ENCODE measurements at regions not wholly inside any gene's neighbourhood (a gene's known extent, or its start where the extent isn't known, plus 50 kb on each side); places are given as distances from the start of the nearest gene placed in this dataset.
A peak's percentile ranks its signal among the peaks of the same experiment; 100 is the strongest.

DNA sequence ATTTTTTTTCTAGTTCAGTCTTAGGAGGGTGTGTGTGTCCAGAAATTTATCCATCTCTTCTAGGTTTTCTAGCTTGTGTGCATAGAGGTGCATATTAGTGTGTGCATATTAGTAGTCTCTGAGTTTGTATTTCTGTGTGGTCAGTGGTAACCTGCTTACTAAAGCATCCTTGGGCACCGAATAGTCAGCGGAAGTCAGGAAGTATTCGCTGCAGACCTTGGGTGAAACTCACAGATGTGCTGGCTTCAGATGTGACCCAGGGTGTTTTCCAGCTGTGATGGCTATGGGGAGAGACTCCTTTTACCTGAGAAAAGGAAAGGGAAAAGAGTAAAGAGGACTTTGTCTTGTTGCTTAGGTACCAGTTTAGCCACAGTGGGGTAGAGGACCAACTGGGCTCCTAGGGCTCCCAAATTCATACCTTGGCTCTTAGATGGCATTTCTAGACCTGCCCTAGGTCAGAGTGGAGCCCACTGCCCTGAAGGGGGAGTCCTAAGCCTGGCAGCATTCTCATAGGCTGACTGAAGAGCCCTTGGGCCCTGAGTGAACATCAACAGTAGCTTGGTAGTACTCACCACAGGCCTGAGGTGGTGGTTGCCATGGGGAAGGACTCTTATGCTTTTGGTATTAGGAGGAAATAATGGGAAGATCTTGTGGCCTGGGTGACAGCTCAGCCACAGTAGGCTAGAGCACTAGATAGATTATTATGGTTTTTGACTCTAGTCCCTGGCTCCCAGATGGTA lies 286.0 kb upstream of the ZPLD1 start:
- CTCF ChIA-PET = no interaction called here
- no peak for DNase-seq
- no peak overlapping the region for H3K27ac Mint-ChIP-seq (ENCODE audit: unreplicated experiment)
- BruUV-seq (replicated peaks) = no TSS peak
- H3K27me3 Mint-ChIP-seq (ENCODE audit: unreplicated experiment) = no peaks in the 10 kb centered on the region
- H3K9me3 Mint-ChIP-seq (ENCODE audit: low read depth, unreplicated experiment) = peaks cover 9% of the 10 kb centered on the region
- intact Hi-C loops (cut with micrococcal nuclease; ENCODE audit: unreplicated experiment) = no loop called here
- TF ChIP-seq, protein P1, sequence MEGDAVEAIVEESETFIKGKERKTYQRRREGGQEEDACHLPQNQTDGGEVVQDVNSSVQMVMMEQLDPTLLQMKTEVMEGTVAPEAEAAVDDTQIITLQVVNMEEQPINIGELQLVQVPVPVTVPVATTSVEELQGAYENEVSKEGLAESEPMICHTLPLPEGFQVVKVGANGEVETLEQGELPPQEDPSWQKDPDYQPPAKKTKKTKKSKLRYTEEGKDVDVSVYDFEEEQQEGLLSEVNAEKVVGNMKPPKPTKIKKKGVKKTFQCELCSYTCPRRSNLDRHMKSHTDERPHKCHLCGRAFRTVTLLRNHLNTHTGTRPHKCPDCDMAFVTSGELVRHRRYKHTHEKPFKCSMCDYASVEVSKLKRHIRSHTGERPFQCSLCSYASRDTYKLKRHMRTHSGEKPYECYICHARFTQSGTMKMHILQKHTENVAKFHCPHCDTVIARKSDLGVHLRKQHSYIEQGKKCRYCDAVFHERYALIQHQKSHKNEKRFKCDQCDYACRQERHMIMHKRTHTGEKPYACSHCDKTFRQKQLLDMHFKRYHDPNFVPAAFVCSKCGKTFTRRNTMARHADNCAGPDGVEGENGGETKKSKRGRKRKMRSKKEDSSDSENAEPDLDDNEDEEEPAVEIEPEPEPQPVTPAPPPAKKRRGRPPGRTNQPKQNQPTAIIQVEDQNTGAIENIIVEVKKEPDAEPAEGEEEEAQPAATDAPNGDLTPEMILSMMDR (IDR thresholded peaks at IDR 0.05; ENCODE audit: unreplicated experiment) = no peak
- no peaks in the 10 kb centered on the region for H3K36me3 Mint-ChIP-seq (ENCODE audit: insufficient read depth, unreplicated experiment)
- no peak overlapping the region for H3K4me3 Mint-ChIP-seq (ENCODE audit: low read depth, unreplicated experiment)
- H3K4me1 Mint-ChIP-seq (ENCODE audit: low read depth, unreplicated experiment) = no peaks in the 10 kb centered on the region

DNA sequence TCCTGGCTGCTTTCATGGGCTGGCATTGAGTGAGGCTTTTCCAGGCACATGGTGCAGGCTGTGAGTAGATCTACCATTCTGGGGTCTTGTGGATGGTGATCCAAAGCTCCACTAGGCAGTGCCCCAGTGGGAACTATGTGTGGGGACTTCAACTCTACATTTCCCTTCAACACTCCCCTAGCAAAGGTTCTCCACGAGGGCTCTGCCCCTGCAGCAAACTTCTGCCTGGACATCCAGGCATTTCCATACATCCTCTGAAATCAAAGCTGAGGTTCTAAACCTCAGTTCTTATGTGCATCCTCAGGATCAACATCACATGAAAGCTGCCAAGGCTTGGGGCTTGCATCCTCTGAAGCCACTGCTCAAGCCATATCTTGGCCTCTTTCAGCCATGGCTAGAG lies 282.9 kb upstream of the ZPLD1 start:
- Mint-ChIP-seq H3K4me3 (ENCODE audit: low read depth, unreplicated experiment) (no peak overlapping the region), H3K27ac (ENCODE audit: unreplicated experiment) (no peak overlapping the region), H3K36me3 (ENCODE audit: insufficient read depth, unreplicated experiment) (no peaks in the 10 kb centered on the region), H3K9me3 (ENCODE audit: low read depth, unreplicated experiment) (peaks cover 9% of the 10 kb centered on the region), H3K4me1 (ENCODE audit: low read depth, unreplicated experiment) (peaks cover 14% of the 10 kb centered on the region), H3K27me3 (ENCODE audit: unreplicated experiment) (no peaks in the 10 kb centered on the region)
- CTCF ChIA-PET = no interaction called here
- TF ChIP-seq, protein P1 (IDR thresholded peaks at IDR 0.05; ENCODE audit: unreplicated experiment) = no peak
- no peak for DNase-seq
- no TSS peak for BruUV-seq (replicated peaks)
- intact Hi-C loops (cut with micrococcal nuclease; ENCODE audit: unreplicated experiment) = no loop called here

DNA sequence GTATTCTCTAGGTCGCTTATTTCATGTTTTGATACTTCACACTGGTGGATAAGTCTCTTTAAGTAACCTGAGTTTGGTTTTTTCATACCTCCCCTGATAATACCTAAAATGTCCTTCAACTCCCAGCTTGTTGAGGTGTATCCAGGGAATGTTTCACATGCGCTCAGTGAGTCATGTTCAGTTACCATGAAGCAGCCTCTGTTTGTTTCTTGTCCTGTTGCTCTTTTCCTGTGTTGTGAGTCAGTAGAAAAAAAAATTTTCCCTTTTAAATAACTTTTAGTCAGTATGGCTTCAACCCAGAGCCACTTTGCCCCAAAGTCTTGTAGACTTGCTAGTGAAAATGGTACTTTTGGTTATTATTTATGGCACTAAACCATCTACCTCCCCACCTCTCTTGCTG lies 278.4 kb upstream of the ZPLD1 start:
- H3K27ac Mint-ChIP-seq (ENCODE audit: unreplicated experiment) = peak overlapping the region; percentile 91
- TF ChIP-seq, protein P1 (IDR thresholded peaks at IDR 0.05; ENCODE audit: unreplicated experiment) = no peak
- peaks cover 30% of the 10 kb centered on the region for H3K4me1 Mint-ChIP-seq (ENCODE audit: low read depth, unreplicated experiment)
- no TSS peak for BruUV-seq (replicated peaks)
- CTCF ChIA-PET = interaction anchor here (1.0 kb wide), 1 partner anchor 69 kb away, joined by 6 read pairs; no protein-coding TSS in a partner anchor
- intact Hi-C loops (cut with micrococcal nuclease; ENCODE audit: unreplicated experiment) = no loop called here
- H3K27me3 Mint-ChIP-seq (ENCODE audit: unreplicated experiment) = no peaks in the 10 kb centered on the region
- peak; percentile 29 for DNase-seq
- H3K9me3 Mint-ChIP-seq (ENCODE audit: low read depth, unreplicated experiment) = peaks cover 4% of the 10 kb centered on the region
- no peak overlapping the region for H3K4me3 Mint-ChIP-seq (ENCODE audit: low read depth, unreplicated experiment)
- H3K36me3 Mint-ChIP-seq (ENCODE audit: insufficient read depth, unreplicated experiment) = no peaks in the 10 kb centered on the region

DNA sequence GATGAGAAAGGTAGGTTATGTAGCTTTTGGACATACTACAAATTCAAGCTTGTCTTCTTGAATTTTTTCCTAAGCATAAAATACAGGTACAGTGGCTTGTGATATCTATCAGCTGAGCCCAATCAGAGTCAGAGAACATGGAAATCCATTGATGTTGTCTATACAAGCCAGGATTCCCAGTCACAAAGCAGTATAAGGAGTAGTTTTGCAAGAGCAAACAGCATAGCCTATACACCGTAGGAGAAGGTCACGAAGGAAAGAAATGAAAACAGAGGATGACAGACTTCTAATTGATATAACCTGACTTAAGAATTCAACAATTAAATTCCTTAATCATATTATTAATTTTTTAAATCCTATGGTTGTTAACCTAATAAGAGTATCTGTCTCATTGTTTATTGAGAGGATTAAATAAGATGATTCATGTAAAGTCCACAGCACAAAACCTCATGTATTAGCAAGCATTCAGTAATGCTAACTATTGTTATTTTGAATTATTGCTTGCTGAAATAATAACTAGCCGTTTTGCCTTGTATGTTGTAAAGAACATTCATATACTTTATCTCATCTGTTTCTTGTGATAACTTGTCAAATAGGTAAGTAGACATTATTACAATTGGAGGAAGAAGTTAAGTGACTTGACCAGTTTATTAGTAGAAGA lies 276.6 kb upstream of the ZPLD1 start:
- no TSS peak for BruUV-seq (replicated peaks)
- intact Hi-C loops (cut with micrococcal nuclease; ENCODE audit: unreplicated experiment) = loop anchor here (1.0 kb wide), 1 partner anchor 45 kb away; no protein-coding TSS in a partner anchor
- Mint-ChIP-seq H3K27ac (ENCODE audit: unreplicated experiment) (peak overlapping the region; percentile 21), H3K36me3 (ENCODE audit: insufficient read depth, unreplicated experiment) (peaks cover 5% of the 10 kb centered on the region), H3K27me3 (ENCODE audit: unreplicated experiment) (no peaks in the 10 kb centered on the region), H3K4me1 (ENCODE audit: low read depth, unreplicated experiment) (peaks cover 48% of the 10 kb centered on the region), H3K4me3 (ENCODE audit: low read depth, unreplicated experiment) (no peak overlapping the region), H3K9me3 (ENCODE audit: low read depth, unreplicated experiment) (no peaks in the 10 kb centered on the region)
- TF ChIP-seq, protein P1 (IDR thresholded peaks at IDR 0.05; ENCODE audit: unreplicated experiment) = no peak
- DNase-seq = no peak
- CTCF ChIA-PET = no interaction called here

All from Calu3 (cell line).